IPS-15b (cell line): ENCODE measurements at regions not wholly inside any gene's neighbourhood (a gene's known extent, or its start where the extent isn't known, plus 50 kb on each side); places are given as distances from the start of the nearest gene placed in this dataset.

Experiments
- H3K27me3 ChIP-seq: one replicate; pipeline ENCODE4 v1.6.1; 2013; ENCODE audit warnings: low read length; ENCODE audit not compliant: control insufficient read depth, insufficient read depth
- H3K36me3 ChIP-seq: one replicate; pipeline ENCODE4 v1.6.1; 2013; ENCODE audit warnings: low read length; ENCODE audit not compliant: control insufficient read depth, insufficient read depth
- H3K4me1 ChIP-seq: one replicate; pipeline ENCODE4 v1.6.1; 2013; ENCODE audit warnings: mild to moderate bottlenecking, low read length; ENCODE audit not compliant: control insufficient read depth, insufficient read depth
- H3K4me3 ChIP-seq: one replicate; pipeline ENCODE4 v1.5.1; 2013; ENCODE audit warnings: low read depth, low read length
- H3K9ac ChIP-seq: one replicate; pipeline ENCODE4 v1.6.1; 2013; ENCODE audit warnings: low read depth, mild to moderate bottlenecking, low read length
- H3K9me3 ChIP-seq: one replicate; pipeline ENCODE4 v1.6.1; 2013; ENCODE audit warnings: mild to moderate bottlenecking, low read length; ENCODE audit not compliant: control insufficient read depth, insufficient read depth

GRCh38 chr6:156582509-156582992 is 194.6 kb upstream of the ARID1B start:
- H3K27me3 ChIP-seq, result no peaks in the 10 kb centered on the region
- no peaks in the 10 kb centered on the region for H3K36me3 ChIP-seq
- no peaks in the 10 kb centered on the region for H3K9me3 ChIP-seq
- H3K4me3 ChIP-seq, result no peak overlapping the region
- no peak overlapping the region for H3K9ac ChIP-seq
- no peaks in the 10 kb centered on the region for H3K4me1 ChIP-seq

- H3K36me3 ChIP-seq, result no peaks in the 10 kb centered on the region
- H3K9ac ChIP-seq, result no peak overlapping the region
- H3K4me3 ChIP-seq, result no peak overlapping the region
- no peaks in the 10 kb centered on the region for H3K9me3 ChIP-seq
- H3K4me1 ChIP-seq, result no peaks in the 10 kb centered on the region
- no peaks in the 10 kb centered on the region for H3K27me3 ChIP-seq
These were observed 197.6 kb upstream of the ARID1B start for GRCh38 chr6:156579564-156579963.

GRCh38 chr6:156577749-156578148 is 199.4 kb upstream of the ARID1B start:
- H3K9ac ChIP-seq, result no peak overlapping the region
- H3K27me3 ChIP-seq, result no peaks in the 10 kb centered on the region
- H3K4me3 ChIP-seq, result no peak overlapping the region
- H3K9me3 ChIP-seq, result no peaks in the 10 kb centered on the region
- H3K36me3 ChIP-seq, result no peaks in the 10 kb centered on the region
- H3K4me1 ChIP-seq, result no peaks in the 10 kb centered on the region

- no peak overlapping the region for H3K9ac ChIP-seq
- H3K9me3 ChIP-seq, result no peaks in the 10 kb centered on the region
- no peaks in the 10 kb centered on the region for H3K36me3 ChIP-seq
- H3K4me1 ChIP-seq, result no peaks in the 10 kb centered on the region
- H3K4me3 ChIP-seq, result no peak overlapping the region
- no peaks in the 10 kb centered on the region for H3K27me3 ChIP-seq
These were observed 201.8 kb upstream of the ARID1B start for GRCh38 chr6:156575361-156575760.

- no peak overlapping the region for H3K4me3 ChIP-seq
- H3K9me3 ChIP-seq, result no peaks in the 10 kb centered on the region
- no peak overlapping the region for H3K9ac ChIP-seq
- H3K27me3 ChIP-seq, result no peaks in the 10 kb centered on the region
- no peaks in the 10 kb centered on the region for H3K36me3 ChIP-seq
- peaks cover 2% of the 10 kb centered on the region for H3K4me1 ChIP-seq
These were observed 212.4 kb upstream of the ARID1B start for GRCh38 chr6:156564807-156565149.

- Histone ChIP-seq H3K9me3 (no peaks in the 10 kb centered on the region), H3K4me3 (no peak overlapping the region), H3K9ac (no peak overlapping the region), H3K36me3 (no peaks in the 10 kb centered on the region), H3K27me3 (no peaks in the 10 kb centered on the region), H3K4me1 (peaks cover 2% of the 10 kb centered on the region)
These were observed 212.9 kb upstream of the ARID1B start for GRCh38 chr6:156564127-156564806.

GRCh38 chr6:156563714-156564113 is 213.5 kb upstream of the ARID1B start:
- no peak overlapping the region for H3K9ac ChIP-seq
- H3K9me3 ChIP-seq, result no peaks in the 10 kb centered on the region
- H3K4me3 ChIP-seq, result no peak overlapping the region

GRCh38 chr6:156562636-156563035 is 214.5 kb upstream of the ARID1B start:
- Histone ChIP-seq H3K9me3 (no peaks in the 10 kb centered on the region), H3K9ac (no peak overlapping the region), H3K4me3 (no peak overlapping the region), H3K36me3 (no peaks in the 10 kb centered on the region), H3K4me1 (peaks cover 2% of the 10 kb centered on the region), H3K27me3 (no peaks in the 10 kb centered on the region)

More at GRCh38 chr6:156563714-156564113, 213.5 kb upstream of the ARID1B start:
- Histone ChIP-seq H3K4me1 (peaks cover 2% of the 10 kb centered on the region), H3K36me3 (no peaks in the 10 kb centered on the region), H3K27me3 (no peaks in the 10 kb centered on the region)

- Histone ChIP-seq H3K36me3 (no peaks in the 10 kb centered on the region), H3K27me3 (no peaks in the 10 kb centered on the region), H3K9me3 (no peaks in the 10 kb centered on the region), H3K4me3 (no peak overlapping the region), H3K9ac (no peak overlapping the region), H3K4me1 (peaks cover 2% of the 10 kb centered on the region)
These were observed 215.2 kb upstream of the ARID1B start for GRCh38 chr6:156562019-156562418.

- no peak overlapping the region for H3K9ac ChIP-seq
- H3K9me3 ChIP-seq, result no peaks in the 10 kb centered on the region
- no peak overlapping the region for H3K4me3 ChIP-seq
- H3K36me3 ChIP-seq, result no peaks in the 10 kb centered on the region
- H3K4me1 ChIP-seq, result peaks cover 2% of the 10 kb centered on the region
- no peaks in the 10 kb centered on the region for H3K27me3 ChIP-seq
These were observed 216.7 kb upstream of the ARID1B start for GRCh38 chr6:156560476-156560875.

- Histone ChIP-seq H3K4me1 (no peaks in the 10 kb centered on the region), H3K27me3 (no peaks in the 10 kb centered on the region), H3K36me3 (no peaks in the 10 kb centered on the region), H3K9me3 (no peaks in the 10 kb centered on the region), H3K9ac (no peak overlapping the region), H3K4me3 (no peak overlapping the region)
These were observed 218.0 kb upstream of the ARID1B start for GRCh38 chr6:156559162-156559690.

GRCh38 chr6:156557911-156558259 is 219.3 kb upstream of the ARID1B start:
- no peaks in the 10 kb centered on the region for H3K9me3 ChIP-seq
- H3K4me1 ChIP-seq, result no peaks in the 10 kb centered on the region
- no peak overlapping the region for H3K4me3 ChIP-seq
- no peaks in the 10 kb centered on the region for H3K36me3 ChIP-seq
- no peak overlapping the region for H3K9ac ChIP-seq
- no peaks in the 10 kb centered on the region for H3K27me3 ChIP-seq
